ENCODE measurements at regions not wholly inside any gene's neighbourhood (a gene's known extent, or its start where the extent isn't known, plus 50 kb on each side); places are given as distances from the start of the nearest gene placed in this dataset.

- DNase-seq, result no peak
Observed at GRCh38 chr18:78736015-78736690, 243.5 kb upstream of the SALL3 start.

- no peak for DNase-seq
Observed at GRCh38 chr18:78737006-78737915, 242.4 kb upstream of the SALL3 start.

- no peak for DNase-seq
Observed at GRCh38 chr18:78738076-78738690, 241.4 kb upstream of the SALL3 start.

- DNase-seq, result no peak
Observed at GRCh38 chr18:78739115-78739514, 240.5 kb upstream of the SALL3 start.

GRCh38 chr18:78739882-78740677 is 239.5 kb upstream of the SALL3 start:
- DNase-seq, result no peak

GRCh38 chr18:78740876-78741275 is 238.7 kb upstream of the SALL3 start:
- DNase-seq, result no peak

- DNase-seq, result no peak
Observed at GRCh38 chr18:78741381-78742217, 238.0 kb upstream of the SALL3 start.

GRCh38 chr18:78742218-78742745 is 237.3 kb upstream of the SALL3 start:
- no peak for DNase-seq

GRCh38 chr18:78743078-78743477 is 236.5 kb upstream of the SALL3 start:
- DNase-seq, result no peak

- DNase-seq, result no peak
Observed at GRCh38 chr18:78751664-78752063, 228.0 kb upstream of the SALL3 start.

- no peak for DNase-seq
Observed at GRCh38 chr18:78753240-78753639, 226.4 kb upstream of the SALL3 start.

GRCh38 chr18:78754311-78755043 is 225.1 kb upstream of the SALL3 start:
- no peak for DNase-seq

GRCh38 chr18:78757014-78757413 is 222.6 kb upstream of the SALL3 start:
- no peak for DNase-seq

- no peak for DNase-seq
Observed at GRCh38 chr18:78758496-78758895, 221.1 kb upstream of the SALL3 start.

GRCh38 chr18:78762753-78763152 is 216.9 kb upstream of the SALL3 start:
- no peak for DNase-seq

- no peak for DNase-seq
Observed at GRCh38 chr18:78764544-78764943, 215.1 kb upstream of the SALL3 start.

- DNase-seq, result no peak
Observed at GRCh38 chr18:78765142-78765541, 214.5 kb upstream of the SALL3 start.

- DNase-seq, result no peak
Observed at GRCh38 chr18:78765637-78766281, 213.9 kb upstream of the SALL3 start.

GRCh38 chr18:78766651-78767533 is 212.7 kb upstream of the SALL3 start:
- DNase-seq, result no peak

Measured in T-helper 2 cell (primary cell).